Limb (tissue), 2 donors: ENCODE measurements at regions not wholly inside any gene's neighbourhood (a gene's known extent, or its start where the extent isn't known, plus 50 kb on each side); places are given as distances from the start of the nearest gene placed in this dataset.

Experiments used
- DNase-seq, 2 donors: peaks; one replicate each; pipeline ENCODE4 v3.0.0-alpha.2; 2016; ENCODE audit errors: extremely low spot score in 2 of 2

DNA sequence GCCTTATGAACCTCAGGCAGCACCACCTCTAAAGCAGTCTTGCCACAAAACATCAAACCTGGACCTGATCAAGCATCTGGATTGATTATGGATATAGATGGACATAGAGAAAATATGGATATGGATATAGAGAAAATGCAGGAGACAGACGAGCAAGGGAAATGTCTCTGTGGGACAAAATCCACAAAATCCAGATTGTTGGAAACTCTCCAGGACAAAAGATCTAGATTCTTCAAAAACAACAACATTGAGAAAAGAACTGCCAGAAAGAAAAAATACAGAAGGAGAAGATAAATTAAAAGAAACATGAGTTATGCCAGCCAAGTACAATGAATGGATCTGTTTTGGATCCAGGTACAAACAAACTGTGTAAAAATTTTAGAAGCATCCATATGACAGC, 1176.5 kb downstream of the UQCRFS1 start:
- DNase-seq = no peak

DNA sequence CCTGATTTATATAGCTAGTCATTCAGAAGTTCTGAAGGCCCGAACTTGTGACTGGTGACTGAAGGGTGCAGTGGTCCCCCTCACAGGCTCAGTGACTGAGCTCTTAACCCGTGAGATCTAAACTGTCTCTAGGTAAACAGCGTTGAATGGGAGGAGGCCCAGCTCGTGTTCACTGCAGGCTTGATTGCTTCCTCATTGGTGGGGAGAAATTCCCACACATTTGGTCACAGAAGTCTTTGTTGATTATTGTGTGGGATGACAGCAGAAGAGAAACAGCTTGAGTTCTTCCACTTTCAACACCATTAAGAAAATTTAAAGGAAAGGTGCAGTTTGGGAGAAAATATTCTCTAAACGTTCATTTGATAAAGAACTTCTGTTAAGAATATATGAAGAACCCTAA, 1178.0 kb downstream of the UQCRFS1 start:
- no peak for DNase-seq

DNA sequence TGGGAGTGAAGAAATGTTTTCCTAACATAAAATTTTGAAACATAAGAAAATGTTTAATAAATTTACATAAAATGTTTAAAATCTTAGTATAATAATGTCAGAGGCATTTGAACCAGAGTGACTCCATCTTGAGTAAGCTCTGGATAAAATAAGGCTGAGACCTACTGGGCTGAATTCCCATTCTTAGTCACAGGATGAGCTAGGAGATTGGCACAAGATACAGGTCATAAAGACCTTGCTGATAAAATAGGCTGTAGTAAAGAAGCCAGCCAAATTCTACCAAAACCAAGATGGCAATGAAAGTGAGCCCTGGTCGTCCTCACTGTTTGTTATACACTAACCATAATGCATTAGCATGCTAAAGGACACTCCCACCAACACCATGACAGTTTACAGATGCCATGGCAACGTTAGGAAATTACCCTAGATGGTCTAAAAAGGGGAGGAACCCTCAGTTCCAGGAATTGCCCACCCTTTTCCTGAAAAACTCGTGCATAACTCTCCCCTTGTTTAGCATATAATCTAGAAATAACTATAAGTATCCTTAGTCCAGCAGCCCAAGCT, 1184.0 kb downstream of the UQCRFS1 start:
- no peak for DNase-seq

DNA sequence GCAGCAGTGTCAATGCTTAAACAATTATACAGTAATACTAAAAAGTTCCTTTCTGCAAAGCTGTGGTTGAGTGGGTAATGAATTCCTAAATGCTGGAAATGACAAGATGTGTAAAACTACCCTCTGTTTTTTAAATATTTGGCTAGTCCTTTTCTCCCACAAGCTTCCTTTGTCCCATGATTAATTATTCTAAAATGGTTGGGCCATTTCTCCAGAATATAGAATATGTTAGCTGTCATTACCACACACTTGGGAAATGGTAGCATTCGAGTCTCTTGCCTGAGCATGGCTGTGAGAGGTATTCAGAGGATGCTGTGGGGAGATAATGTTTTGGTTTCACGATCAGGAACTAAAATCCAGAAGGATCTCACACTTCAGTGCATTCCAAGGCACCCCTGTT, 1185.8 kb downstream of the UQCRFS1 start:
- DNase-seq = no peak

DNA sequence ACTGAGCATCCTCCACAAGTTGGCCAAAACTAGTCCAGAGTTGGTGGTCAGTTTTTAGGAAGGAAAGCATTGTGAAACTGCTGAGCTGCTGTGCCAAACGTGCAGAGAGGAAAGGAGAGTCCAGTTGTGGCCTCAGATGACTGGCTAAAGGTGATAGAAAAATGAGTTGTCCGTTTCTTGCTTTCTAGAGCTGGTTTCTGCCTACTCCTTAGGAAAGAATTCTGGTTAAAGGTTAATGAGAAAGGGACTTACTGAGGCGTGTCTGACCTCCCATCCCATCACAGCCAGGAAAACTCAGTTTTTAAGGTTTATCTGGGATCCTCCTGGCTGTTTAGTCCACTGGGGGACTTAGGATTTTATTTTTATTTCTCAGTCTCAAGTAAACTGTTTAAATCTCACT, 1186.3 kb downstream of the UQCRFS1 start:
- DNase-seq = no peak

DNA sequence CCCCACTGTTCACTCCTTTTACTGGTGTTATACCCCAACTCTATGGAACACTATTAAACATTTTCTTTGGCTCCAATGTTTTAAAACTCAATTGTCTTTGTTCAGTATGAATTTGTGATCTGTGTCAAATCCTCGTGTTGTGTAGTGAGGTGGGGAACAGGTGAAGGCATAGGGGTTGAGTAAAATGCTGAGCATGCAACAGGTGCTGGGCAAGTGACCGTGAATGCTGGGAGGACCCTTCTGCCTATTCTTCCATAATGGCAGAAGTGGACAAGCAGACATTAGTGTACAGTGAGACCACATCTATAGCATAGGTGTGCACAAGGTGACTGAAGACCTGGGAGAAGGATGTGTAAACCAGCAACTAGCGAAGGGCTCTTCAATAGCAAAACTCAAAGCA, 1188.0 kb downstream of the UQCRFS1 start:
- no peak for DNase-seq

DNA sequence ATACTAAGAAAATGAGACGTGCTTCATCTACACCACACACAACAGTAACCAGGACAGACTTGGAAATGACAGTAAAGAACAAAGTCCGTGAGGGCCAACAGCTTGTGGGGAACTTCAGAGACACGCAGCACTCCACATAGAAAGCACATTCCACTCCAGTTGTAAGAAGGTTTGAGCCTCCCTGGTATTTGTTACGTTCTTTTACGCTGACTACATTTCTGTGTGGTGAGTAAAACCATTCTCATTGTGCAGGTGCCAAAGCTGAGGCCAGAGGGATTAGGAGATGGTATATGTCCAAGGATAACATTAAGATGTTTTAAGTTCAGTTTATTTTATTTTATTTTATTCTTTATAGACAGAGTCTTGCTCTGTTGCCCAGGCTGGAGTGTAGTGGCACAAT, 1189.9 kb downstream of the UQCRFS1 start:
- peak in 1 of 2 donors; percentile 12 for DNase-seq

DNA sequence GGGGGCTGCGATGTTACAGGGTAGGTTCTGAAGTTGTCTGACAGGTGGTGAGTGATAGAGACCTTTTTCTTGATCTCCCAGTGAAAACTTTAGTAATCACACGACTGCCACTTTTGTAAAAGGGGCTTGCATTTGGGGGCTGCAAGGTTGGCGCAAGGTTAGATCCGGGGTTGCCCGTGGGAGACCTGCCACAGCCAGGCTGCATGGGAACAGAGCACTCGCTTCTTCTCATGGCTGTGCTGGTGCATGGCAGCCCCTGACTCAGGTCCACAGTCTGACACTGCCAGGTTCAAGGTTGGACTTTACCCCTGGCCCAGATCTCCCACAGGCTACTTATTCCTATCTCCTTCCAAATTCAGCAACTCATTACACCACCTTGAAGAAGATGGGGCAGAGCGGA, 1190.4 kb downstream of the UQCRFS1 start:
- no peak for DNase-seq

DNA sequence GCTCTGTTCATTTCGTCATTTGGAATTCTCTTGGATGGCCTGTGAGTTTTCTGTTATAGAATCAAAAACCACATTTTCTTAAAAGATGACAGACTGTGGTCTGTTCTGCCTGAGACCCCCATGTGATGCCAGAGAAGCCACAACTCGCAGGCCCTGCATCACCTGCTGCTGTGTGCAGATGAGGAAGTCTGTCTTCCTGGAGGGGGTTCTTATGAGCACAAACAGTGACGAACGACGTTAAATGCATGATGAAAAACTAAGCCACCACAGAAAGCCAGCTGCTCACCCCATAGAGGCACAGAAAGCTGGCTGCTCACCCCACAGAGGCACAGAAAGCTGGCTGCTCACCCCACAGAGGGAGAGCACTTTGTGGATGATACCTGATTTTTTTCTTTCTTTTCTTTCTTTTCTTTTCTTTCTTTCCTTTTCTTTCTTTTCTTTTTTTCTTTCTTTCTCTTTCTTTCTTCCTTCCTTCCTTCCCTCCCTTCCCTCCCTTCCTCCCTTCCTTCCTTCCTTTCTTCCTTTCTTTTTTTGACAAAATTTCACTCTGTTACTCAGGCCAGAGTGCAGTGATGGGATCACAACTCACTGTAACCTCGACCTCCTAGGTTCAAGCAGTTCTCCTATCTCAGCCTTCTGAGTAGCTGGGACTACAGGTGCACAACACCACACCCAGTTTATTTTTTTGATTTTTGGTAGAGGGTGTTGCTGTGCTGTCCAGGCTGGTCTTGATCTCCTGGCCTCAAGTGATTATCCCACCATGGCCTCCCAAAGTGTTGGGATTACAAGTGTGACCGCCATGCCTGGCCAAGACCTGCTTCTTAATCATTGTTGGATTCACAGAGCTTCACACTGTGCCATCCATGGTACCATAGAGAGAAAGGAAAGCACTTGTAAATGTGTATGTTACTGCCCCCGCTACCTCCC, 1191.4 kb downstream of the UQCRFS1 start:
- DNase-seq = no peak

DNA sequence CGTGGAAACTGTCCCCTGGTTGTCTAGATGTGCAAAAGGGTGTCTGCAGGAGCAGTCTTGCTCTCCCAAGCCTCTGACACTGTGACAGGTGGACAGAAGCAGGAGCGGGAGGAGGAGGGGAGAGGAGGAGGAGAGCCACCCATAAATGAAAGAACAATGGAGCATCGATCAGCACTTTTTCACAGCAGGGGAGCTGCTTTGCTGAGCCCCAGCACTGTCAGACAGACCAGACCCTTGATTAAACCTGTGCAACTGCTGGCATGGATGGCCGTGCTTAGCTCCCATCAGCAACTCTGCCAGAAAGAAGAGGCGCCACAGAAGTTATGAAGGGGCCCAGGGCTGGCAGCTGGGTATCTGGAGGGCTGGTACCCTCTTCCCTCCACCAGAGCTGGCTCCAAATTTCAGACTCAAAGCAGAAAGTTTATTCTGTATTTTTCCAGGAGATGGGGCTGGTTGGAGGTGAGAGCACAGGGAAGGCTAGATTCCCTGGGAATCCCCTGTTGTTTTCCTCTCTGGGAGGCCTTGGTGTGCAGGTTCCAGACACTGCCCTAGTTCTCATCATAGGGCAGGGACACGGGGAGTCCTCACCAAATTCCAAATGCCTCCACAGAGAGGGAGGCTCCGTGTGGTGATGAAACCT, 1192.2 kb downstream of the UQCRFS1 start:
- DNase-seq = no peak

DNA sequence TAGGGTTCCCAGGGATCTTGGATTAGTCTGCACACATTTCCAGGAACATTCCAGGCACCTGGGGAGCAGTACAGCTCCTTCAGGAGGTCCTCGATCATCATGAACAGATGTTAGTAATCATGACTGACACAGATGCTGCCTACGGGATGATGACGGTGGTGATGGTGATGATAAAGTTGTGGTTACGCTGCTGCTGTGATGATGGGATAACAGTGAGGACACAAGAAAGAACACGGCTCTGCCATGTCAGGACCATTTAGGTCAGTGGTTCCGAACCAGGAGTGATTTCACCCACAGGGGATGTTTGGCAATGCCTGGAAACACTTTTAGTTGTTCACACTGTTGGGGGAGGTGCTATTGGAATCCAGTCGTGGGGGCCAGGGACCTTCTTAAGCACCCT, 1193.0 kb downstream of the UQCRFS1 start:
- no peak for DNase-seq

DNA sequence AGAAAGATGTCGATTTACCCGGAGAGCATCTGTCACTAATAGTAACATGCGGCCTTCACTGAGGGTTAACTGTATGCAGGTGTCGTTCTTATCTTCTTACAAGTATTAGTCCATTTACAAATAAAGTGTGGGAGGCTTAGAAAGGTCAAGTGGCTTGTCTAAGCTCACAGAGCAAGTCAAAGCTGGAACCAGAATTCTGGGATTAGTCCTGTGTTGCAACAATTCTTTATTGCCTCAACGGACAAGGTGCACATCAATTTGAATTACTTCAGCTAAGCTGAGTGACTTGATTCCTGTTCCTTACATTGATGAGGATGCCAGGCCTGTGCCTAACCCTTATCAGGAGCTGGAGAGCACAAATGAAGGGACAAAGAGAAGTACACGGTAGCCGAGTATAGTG, 1193.6 kb downstream of the UQCRFS1 start:
- DNase-seq = no peak

DNA sequence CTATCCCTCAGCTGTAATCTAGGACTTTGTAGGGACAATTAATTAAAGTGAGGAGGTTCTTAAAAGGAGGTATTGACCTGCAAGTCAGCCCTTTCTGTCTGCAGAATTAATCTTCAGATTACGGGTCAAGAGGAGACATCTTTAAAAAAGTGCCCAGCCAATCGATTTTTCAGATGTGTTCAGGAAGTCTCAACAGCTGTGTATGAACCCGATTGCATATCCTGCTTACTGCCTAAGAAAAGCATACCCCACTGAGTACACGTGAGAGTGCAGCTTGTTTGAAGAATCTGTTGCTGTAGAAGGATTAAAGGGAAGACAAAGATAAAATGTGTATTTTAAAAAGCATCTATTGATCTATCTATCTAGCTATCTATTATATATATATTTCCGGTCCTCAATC, 1194.5 kb downstream of the UQCRFS1 start:
- no peak for DNase-seq

DNA sequence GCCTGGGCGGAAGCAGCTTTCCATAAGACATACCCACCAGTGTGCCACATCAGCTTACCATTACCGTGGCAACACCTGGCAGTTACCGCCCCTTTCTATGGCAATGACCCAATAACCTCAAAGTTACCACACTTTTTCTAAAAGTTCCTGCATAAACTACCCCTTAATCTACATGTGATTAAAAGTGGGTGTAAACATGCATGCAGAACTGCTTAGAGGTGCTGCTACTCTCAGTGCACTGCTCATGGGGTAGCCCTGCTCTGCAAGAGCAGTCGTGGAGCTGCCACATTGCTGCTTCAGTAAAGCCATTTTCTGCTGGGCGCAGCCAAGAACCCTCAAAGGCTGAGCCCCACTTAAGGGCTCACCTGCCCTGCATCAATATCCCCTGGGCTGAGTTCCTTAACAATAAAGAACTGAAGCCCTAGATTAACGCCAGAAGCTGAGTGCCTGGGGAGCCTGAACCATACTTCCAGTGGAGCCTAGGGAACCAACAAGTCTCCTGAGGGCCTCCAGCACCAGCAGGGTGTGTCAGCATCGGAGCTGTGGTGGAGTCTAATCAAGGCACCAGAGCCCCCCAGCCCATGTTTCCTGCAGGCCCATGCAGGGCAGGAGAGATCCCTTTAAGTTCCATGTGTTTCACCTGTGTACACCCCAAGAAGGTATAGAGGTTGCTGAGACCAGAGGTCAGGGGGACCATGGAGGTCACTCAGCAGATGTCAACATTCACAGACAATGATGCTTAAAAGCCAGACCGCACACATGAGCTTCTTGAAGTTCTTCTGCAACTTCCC, 1198.1 kb downstream of the UQCRFS1 start:
- no peak for DNase-seq

DNA sequence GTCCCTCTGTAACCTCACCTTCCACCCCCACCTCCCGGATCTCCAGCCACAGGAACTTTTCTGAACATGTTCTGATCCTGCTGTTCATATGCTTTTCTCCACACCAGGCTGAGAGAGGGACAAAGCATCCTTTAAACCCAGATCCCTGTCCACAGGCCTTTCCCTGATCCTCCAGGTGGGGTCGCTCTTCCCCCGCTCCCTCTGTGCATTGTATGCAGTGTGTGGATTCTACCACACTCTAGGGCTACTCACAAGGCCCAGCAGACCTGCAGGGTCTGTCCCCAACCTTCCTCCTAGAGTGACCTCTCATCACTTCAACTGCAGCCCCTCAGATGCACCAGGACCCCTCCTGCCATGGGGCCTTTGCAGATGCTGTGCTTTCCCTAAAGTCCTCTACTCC, 1200.6 kb downstream of the UQCRFS1 start:
- no peak for DNase-seq

DNA sequence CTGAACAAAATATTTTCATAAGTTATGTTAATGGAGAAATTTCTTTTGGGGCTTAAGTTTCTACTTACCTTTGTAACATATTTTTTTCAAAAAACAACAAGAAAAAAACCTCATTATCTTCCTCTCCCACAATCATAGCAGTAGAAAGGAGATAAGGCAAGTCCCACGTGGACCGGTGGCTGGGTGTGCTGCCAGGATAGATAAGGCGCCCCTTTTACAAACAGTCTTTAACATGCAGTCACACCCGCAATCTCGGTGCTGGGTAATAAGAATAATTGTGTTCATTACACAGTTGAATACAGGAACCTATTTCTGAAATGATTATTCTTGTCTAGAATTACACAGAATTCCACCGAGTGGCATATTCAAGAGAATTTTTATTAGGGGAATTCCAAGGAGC, 1202.3 kb downstream of the UQCRFS1 start:
- DNase-seq = no peak

DNA sequence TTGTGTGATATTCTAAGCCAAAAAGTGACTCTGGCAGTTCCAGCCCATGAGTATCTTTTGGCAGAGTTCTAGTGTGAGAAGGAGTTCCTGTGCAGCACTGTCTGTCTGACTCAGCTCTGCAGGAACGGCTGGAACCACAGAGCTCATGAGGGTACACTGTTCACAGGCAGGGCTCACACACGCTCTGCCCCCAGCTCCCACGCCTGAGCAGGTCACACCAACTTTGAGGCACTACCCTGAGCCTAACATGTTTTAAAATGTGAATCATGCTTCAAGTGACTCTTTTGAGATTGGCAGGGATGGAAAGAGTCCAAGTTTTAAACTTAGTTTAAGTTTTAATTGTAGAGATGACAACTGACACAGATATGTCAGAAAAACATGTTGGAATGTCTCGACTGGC, 1203.3 kb downstream of the UQCRFS1 start:
- DNase-seq = no peak

DNA sequence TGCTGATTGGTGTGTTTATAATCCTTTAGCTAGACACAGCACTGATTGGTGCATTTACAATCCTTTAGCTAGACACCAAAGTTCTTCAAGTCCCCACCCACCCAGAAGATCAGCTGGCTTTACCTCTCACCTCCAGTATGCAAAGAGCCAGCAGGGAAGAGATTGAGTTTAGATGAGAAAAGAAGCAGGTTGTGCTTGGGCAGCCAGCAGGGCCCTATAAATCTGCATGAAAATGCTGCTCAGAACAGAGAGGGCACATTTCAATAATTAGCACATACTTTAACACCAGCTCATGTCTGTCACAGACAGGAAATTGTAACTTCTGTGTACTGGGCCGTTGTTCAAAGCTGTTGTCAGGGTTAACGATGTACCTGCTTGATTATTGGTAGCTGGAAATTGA, 1204.3 kb downstream of the UQCRFS1 start:
- no peak for DNase-seq

DNA sequence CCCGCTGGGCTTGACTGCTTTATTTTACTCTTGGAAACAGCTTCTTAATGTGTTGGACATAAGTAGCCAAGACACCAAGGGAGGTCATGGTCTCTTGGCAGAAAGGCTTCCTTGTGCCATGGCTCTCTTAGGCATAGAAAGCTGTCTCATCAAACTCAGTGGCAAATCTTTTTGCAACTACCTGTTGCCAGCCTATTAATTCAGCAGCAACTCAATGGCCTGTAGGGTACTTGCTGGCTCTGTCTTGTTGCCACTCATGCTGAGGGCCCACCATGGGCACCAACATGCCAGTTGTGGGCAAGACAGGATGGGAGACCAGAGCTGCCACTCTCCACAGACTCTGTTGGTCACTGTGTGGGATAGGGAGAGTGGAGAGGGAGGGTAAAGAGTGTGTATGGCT, 1209.4 kb downstream of the UQCRFS1 start:
- no peak for DNase-seq

DNA sequence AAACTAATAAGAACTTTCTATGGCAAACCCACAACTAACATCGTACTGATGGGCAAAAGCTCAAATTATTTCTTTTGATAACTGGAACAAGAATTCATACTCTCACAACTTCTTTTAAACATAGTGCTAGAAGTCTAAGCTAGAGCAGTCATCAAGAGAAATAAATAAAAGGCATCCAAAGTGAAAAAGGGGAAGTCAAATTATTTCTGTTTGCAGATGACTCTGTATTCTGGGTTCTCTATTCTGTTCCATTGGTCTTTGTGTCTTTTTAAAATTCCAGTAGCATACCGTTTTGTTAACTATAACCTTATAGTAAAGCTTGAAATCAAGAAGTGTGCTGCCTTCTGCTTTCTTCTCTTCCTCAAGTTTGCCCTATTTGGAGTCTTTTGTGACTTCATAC, 1215.9 kb downstream of the UQCRFS1 start:
- no peak for DNase-seq

DNA sequence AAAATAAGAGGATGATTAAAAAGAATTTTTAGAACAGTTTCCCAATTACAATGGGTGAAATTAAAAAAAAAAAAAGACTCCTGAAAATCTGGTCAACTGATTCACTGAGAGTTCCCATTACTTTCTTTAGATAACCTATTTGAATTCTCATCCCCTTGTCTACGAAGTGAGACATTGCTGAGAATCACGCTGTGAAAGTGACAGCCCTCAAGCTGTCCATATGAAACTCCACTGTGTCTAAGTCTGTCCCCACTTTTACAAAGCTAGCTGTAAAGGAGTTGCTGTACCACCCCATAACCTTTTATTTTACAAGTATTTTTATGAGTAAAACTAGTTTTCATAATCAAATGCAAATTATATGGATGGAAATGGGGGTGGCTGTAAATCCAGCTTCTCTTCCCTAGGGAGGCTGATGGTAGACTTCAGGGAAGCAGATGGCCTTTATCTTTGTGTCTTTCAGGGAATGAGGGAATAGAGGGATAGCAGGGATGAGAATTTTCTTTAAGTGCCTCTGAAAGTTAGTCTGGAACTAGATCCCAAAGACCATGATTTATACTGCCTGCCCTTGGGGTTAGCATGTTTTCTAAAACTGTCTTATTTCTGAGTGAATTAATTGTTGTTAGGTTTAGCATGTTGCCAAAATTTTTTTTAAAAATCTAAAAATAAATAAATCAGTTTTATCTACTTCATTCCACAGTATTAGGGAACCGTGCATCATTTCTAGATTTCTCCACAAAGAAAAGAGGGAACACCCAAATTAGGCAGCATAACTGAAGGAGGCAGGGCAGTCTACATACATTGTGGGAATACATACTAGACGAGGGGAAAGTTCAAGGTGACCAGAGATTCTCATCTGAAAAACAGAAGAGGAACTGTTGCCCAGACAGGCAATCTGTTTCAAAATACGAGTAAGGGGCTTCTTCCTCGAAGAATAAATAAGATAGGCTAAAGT, 1219.1 kb downstream of the UQCRFS1 start:
- no peak for DNase-seq
